ENCODE measurements at regions not wholly inside any gene's neighbourhood (a gene's known extent, or its start where the extent isn't known, plus 50 kb on each side); places are given as distances from the start of the nearest gene placed in this dataset.

DNA sequence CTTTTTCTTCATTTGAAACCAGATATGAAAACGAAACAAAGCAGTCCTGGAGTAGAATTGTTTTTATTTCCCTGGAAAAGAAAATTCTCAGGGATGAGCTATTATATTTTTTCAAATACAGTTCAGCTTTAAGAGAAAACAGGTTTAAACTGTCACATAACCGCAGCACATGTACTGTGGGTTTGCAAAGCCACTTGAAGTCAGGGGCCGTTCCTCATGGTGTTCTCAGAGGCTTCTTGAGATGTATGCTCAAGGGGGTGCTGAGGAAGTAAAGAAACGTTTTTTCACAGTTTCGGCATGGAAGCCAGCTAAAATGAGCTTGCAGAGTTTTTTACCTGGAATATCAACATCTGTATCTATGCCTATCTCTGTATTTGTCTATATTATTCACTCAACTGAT is 225.3 kb downstream of the MC4R start:
- Histone ChIP-seq H3K4me3 (no peak overlapping the region), H3K27ac (no peak overlapping the region)
- TF ChIP-seq, protein P1, sequence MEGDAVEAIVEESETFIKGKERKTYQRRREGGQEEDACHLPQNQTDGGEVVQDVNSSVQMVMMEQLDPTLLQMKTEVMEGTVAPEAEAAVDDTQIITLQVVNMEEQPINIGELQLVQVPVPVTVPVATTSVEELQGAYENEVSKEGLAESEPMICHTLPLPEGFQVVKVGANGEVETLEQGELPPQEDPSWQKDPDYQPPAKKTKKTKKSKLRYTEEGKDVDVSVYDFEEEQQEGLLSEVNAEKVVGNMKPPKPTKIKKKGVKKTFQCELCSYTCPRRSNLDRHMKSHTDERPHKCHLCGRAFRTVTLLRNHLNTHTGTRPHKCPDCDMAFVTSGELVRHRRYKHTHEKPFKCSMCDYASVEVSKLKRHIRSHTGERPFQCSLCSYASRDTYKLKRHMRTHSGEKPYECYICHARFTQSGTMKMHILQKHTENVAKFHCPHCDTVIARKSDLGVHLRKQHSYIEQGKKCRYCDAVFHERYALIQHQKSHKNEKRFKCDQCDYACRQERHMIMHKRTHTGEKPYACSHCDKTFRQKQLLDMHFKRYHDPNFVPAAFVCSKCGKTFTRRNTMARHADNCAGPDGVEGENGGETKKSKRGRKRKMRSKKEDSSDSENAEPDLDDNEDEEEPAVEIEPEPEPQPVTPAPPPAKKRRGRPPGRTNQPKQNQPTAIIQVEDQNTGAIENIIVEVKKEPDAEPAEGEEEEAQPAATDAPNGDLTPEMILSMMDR (IDR thresholded peaks at IDR 0.05): no peak
- no peak for DNase-seq (ENCODE audit: low spot score)

DNA sequence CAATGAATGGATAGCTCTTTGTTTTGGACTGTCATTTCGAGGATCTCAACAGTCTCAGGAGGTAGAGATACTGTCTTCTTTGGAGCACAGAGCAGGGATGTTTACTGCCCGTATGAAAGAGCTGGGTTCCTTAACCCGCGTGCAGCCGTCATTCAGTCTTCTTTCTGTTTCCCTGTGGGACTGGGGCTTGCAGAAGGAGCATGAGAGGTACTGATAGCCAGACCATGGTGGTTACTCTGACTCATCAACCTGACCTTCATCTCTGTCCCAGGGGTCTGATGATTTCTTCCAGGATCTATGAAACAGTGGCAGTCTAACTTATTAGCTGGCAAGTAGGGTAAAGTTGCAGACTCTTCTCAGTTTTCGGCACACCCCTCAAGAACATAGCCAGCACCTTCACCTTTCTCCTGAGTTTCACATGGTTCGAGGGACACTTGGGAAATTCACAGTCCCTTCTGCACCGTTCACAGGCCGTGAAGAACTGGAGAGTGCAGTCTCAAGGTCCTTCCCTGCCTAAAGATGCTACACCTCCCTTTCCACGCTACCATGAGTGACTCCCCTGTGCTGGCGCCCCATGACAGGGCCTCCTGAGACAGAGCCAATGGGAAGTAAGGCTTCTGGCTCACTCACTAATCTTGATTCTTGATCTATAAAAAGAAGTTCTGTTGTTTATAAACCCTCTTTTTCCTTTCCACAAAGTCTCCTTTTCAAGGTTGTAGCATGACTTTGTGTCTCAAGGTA is 226.2 kb downstream of the MC4R start:
- H3K27ac ChIP-seq: no peak overlapping the region
- TF ChIP-seq, protein P1 (IDR thresholded peaks at IDR 0.05): no peak

DNA sequence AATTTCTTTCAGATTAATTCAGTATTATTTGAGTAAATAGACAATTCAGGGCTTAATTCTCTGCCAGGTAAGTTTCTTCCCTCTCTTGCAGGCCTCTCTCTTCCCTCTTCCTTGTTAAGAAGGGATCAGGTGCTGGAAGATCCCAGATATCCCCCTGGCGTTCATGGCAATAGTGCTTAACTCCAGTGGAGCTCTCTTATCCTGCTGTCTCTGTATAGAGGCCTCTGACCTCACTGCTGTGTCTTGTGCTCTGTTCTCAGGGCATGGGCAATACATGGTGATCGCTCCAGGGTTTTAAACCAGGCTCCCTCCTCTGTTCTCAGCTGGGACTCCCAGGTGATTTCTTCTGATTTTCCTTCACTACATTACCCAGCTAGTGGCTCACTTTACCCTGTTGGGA is 226.8 kb downstream of the MC4R start:
- H3K4me3 ChIP-seq: no peak overlapping the region
- DNase-seq (ENCODE audit: low spot score): no peak
- TF ChIP-seq, protein P1 (IDR thresholded peaks at IDR 0.05): no peak

More for the DNA sequence above, 226.2 kb downstream of the MC4R start:
- DNase-seq (ENCODE audit: low spot score): no peak
- no peak overlapping the region for H3K4me3 ChIP-seq

DNA sequence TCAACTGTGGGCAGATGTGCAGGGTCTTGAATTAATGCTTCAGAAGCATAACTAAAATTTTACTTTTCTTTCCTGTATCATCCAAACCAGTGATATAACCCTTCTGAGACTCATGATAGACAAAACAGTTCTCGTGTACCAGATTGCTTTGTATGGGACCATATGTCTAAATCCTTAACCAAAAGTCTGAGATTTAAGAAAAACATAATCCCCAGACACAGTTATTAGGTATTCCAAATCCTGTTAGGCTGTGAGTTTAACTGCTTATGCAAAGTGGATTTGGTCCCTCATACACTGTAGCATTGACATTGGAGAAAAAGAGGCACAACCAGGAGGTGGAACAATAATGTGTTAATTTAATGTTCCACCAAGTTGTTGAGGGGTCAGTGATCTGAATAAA is 235.0 kb downstream of the PMAIP1 start:
- Histone ChIP-seq H3K27ac (no peak overlapping the region), H3K4me3 (no peak overlapping the region)
- DNase-seq (ENCODE audit: low spot score): no peak
- TF ChIP-seq, protein P1 (IDR thresholded peaks at IDR 0.05): no peak

More for the DNA sequence above, 226.8 kb downstream of the MC4R start:
- no peak overlapping the region for H3K27ac ChIP-seq

DNA sequence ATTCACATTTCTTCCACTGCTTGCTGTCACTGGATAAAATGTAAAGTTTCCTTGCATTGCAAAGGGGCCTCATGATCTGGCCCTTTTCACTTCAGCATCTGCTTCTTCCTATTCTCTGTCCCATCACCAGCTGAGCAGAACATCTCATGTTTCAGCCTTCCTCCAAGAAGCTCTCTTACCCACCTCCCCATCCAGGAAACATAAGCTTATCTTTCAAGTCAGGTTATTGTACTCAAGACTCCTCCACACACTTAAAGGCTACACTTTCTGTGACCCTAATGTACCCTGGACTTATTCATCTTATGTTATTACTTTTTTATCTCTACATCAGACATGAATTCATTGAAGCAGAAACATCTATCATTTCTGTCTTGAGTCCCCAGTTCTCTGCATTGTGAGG is 230.5 kb downstream of the PMAIP1 start:
- no peak for DNase-seq (ENCODE audit: low spot score)
- Histone ChIP-seq H3K4me3 (no peak overlapping the region), H3K27ac (no peak overlapping the region)
- TF ChIP-seq, protein P1 (IDR thresholded peaks at IDR 0.05): no peak

DNA sequence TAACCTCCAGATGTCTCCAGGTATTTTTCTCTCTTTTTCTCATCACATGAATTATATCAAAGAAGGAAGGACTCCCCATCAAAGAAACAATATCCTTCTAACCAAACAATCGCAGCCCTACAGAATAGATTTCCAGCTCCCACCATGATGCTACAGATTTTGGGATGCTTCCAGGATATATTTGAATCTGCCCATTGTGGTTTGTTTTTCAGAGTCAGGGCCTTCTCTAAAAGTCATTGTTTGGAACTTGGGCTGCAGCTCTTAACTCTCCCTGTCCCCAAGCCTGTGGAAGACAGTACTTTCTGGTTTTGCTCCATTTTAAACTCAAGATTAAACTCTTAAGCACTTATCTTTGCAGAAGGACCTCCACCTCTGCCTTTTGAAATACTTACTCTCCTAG is 223.2 kb downstream of the PMAIP1 start:
- DNase-seq (ENCODE audit: low spot score): no peak
- H3K27ac ChIP-seq: no peak overlapping the region
- TF ChIP-seq, protein P1 (IDR thresholded peaks at IDR 0.05): no peak
- no peak overlapping the region for H3K4me3 ChIP-seq

DNA sequence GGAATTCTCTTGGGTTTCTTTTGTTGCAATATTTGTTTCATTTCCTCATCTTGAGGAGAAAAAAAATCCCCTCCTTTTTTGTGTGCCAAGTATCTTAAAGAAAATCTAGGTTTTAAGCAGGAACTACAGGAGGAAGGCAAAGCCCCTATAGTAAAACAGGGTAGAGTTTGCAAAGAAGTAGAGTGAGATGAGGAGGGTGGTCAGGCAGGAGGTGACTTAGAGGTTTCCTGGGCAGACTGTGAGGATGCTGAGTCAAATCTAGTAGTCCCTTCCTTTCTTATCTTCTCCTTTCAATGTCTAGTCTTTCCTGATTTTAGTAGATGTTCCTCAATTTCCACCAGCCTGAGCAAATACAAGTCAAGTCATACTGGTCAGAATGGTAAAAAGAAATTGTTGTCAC is 222.5 kb downstream of the PMAIP1 start:
- DNase-seq (ENCODE audit: low spot score): no peak
- TF ChIP-seq, protein P1 (IDR thresholded peaks at IDR 0.05): no peak
- Histone ChIP-seq H3K27ac (no peak overlapping the region), H3K4me3 (no peak overlapping the region)

Measured in coronary artery (tissue), 2 donors.